ENCODE measurements at regions not wholly inside any gene's neighbourhood (a gene's known extent, or its start where the extent isn't known, plus 50 kb on each side); places are given as distances from the start of the nearest gene placed in this dataset.

GRCh38 chr17:72425133-72425793 is 304.4 kb downstream of the SOX9 start:
- DNase-seq (ENCODE audit: low read depth in 2 of 2): no peak

GRCh38 chr17:72425794-72426168 is 305.0 kb downstream of the SOX9 start:
- DNase-seq (ENCODE audit: low read depth in 2 of 2): no peak

GRCh38 chr17:72426321-72426720 is 305.5 kb downstream of the SOX9 start:
- DNase-seq (ENCODE audit: low read depth in 2 of 2): no peak

- DNase-seq (ENCODE audit: low read depth in 2 of 2): no peak
These were observed 306.3 kb downstream of the SOX9 start for GRCh38 chr17:72426948-72427760.

GRCh38 chr17:72427761-72428109 is 306.9 kb downstream of the SOX9 start:
- DNase-seq (ENCODE audit: low read depth in 2 of 2): no peak

GRCh38 chr17:72429066-72429638 is 308.3 kb downstream of the SOX9 start:
- no peak for DNase-seq (ENCODE audit: low read depth in 2 of 2)

- DNase-seq (ENCODE audit: low read depth in 2 of 2): no peak
These were observed 310.0 kb downstream of the SOX9 start for GRCh38 chr17:72430611-72431432.

- no peak for DNase-seq (ENCODE audit: low read depth in 2 of 2)
These were observed 311.4 kb downstream of the SOX9 start for GRCh38 chr17:72432143-72432621.

- no peak for DNase-seq (ENCODE audit: low read depth in 2 of 2)
These were observed 312.1 kb downstream of the SOX9 start for GRCh38 chr17:72432881-72433280.

GRCh38 chr17:72433797-72434196 is 313.0 kb downstream of the SOX9 start:
- DNase-seq (ENCODE audit: low read depth in 2 of 2): no peak

GRCh38 chr17:72434581-72434980 is 313.8 kb downstream of the SOX9 start:
- no peak for DNase-seq (ENCODE audit: low read depth in 2 of 2)

- no peak for DNase-seq (ENCODE audit: low read depth in 2 of 2)
These were observed 314.3 kb downstream of the SOX9 start for GRCh38 chr17:72434991-72435618.

GRCh38 chr17:72438783-72439182 is 318.0 kb downstream of the SOX9 start:
- DNase-seq (ENCODE audit: low read depth in 2 of 2): no peak

- no peak for DNase-seq (ENCODE audit: low read depth in 2 of 2)
These were observed 319.2 kb downstream of the SOX9 start for GRCh38 chr17:72439893-72440502.

GRCh38 chr17:72440961-72441360 is 320.1 kb downstream of the SOX9 start:
- no peak for DNase-seq (ENCODE audit: low read depth in 2 of 2)

- DNase-seq (ENCODE audit: low read depth in 2 of 2): no peak
These were observed 321.1 kb downstream of the SOX9 start for GRCh38 chr17:72441909-72442308.

- DNase-seq (ENCODE audit: low read depth in 2 of 2): no peak
These were observed 323.8 kb downstream of the SOX9 start for GRCh38 chr17:72444517-72445054.

- no peak for DNase-seq (ENCODE audit: low read depth in 2 of 2)
These were observed 324.5 kb downstream of the SOX9 start for GRCh38 chr17:72445055-72445991.

- no peak for DNase-seq (ENCODE audit: low read depth in 2 of 2)
These were observed 325.3 kb downstream of the SOX9 start for GRCh38 chr17:72446118-72446517.

Data from stimulated activated CD8-positive, alpha-beta memory T cell treated with anti-CD3 and anti-CD28 coated beads, Interleukin-2, amount 100 ng/mL, for 48 hours (primary cell).